ENCODE measurements at regions not wholly inside any gene's neighbourhood (a gene's known extent, or its start where the extent isn't known, plus 50 kb on each side); places are given as distances from the start of the nearest gene placed in this dataset.
"Not testable (repeated sequence)": the region's sequence is repeated elsewhere in the genome, so short reads cannot be mapped to it uniquely, and the experiment has no call there.

DNA sequence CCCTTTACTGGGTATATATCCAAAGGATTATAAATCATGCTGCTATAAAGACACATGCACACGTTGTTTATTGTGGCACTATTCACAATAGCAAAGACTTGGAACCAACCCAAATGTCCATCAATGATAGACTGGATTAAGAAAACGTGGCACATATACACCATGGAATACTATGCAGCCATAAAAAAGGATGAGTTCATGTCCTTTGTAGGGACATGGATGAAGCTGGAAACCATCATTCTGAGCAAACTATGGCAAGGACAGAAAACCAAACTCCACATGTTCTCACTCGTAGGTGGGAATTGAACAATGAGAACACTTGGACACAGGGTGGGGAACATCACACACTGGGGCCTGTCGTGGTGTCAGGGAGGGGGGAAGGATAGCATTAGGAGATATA, 59.2 kb downstream of the CXorf49B start:
- not testable (repeated sequence) for H3K9me3 Mint-ChIP-seq; H3K27me3 Mint-ChIP-seq; H3K27ac Mint-ChIP-seq; H3K4me3 Mint-ChIP-seq; H3K36me3 Mint-ChIP-seq; DNase-seq (ENCODE audit: extremely low spot score, unreplicated experiment); H3K4me1 Mint-ChIP-seq (ENCODE audit: unreplicated experiment)

DNA sequence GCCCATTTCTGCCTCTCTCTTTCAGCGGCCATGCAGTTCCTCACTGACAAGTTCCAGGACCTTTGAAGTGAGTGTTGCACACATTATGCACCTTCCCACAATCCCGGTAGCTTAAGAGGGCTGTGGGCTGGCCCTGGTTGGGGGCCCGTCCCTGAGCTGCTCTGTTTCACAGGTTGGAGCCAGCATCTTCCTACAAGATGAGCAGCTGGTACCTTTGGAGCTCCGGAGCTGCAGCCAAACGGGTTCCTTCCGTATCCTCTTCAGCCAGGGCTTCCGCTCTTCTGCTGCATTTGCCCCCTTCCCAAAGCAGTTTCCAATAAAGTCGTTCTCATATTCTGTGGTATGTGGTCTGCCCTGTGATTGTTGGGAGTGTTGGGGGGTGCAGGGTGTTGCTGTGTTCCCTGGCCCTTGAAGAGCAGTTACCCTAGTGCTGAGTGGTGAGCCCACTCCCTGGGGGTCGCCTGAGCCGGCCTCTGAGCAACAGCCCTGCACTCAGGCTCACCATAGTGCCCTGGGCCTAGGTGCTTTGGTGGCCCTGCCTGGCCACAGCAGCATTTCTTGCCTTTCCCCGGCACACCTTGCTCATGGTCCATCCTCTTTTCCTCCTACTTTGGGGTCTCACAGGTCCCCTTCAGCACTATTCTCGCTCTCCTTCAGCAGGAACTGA, 60.4 kb downstream of the CXorf49B start:
- Mint-ChIP-seq H3K27ac (no peak overlapping the region), H3K9me3 (no peaks in the 10 kb centered on the region)

DNA sequence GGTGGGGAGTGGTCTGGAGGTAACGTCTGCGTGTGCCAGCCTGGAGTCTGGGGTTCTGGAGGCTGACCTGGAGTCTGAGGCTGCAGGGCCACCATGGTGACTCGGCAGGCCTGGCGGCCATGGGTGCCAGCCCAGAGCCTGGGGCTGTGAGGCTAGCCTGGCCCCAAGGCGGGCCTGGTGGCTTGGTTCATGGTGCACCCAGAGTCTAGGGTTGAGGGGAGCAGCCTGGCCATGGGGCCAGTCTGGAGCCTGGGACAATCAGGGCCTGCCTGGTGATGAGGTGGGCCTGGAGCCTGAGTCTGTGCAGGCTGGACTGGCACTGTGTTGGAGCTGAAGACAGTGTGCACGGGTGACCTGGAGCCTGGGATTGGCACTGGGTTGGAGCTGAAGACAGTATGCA, 64.9 kb downstream of the CXorf49B start:
- H3K27ac Mint-ChIP-seq = no peak overlapping the region
- no peaks in the 10 kb centered on the region for H3K9me3 Mint-ChIP-seq
- no peaks in the 10 kb centered on the region for H3K36me3 Mint-ChIP-seq
- TF ChIP-seq, protein P1, sequence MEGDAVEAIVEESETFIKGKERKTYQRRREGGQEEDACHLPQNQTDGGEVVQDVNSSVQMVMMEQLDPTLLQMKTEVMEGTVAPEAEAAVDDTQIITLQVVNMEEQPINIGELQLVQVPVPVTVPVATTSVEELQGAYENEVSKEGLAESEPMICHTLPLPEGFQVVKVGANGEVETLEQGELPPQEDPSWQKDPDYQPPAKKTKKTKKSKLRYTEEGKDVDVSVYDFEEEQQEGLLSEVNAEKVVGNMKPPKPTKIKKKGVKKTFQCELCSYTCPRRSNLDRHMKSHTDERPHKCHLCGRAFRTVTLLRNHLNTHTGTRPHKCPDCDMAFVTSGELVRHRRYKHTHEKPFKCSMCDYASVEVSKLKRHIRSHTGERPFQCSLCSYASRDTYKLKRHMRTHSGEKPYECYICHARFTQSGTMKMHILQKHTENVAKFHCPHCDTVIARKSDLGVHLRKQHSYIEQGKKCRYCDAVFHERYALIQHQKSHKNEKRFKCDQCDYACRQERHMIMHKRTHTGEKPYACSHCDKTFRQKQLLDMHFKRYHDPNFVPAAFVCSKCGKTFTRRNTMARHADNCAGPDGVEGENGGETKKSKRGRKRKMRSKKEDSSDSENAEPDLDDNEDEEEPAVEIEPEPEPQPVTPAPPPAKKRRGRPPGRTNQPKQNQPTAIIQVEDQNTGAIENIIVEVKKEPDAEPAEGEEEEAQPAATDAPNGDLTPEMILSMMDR (conservative IDR thresholded peaks at IDR 0.05) = no peak
- peaks cover 3% of the 10 kb centered on the region for H3K27me3 Mint-ChIP-seq
- no peak overlapping the region for H3K4me3 Mint-ChIP-seq
- H3K4me1 Mint-ChIP-seq (ENCODE audit: unreplicated experiment) = no peaks in the 10 kb centered on the region
- no peak for DNase-seq (ENCODE audit: extremely low spot score, unreplicated experiment)

More for the DNA sequence above, 60.4 kb downstream of the CXorf49B start:
- no peaks in the 10 kb centered on the region for H3K36me3 Mint-ChIP-seq
- H3K4me1 Mint-ChIP-seq (ENCODE audit: unreplicated experiment) = no peaks in the 10 kb centered on the region
- H3K4me3 Mint-ChIP-seq = no peak overlapping the region
- peaks cover 3% of the 10 kb centered on the region for H3K27me3 Mint-ChIP-seq
- no peak for DNase-seq (ENCODE audit: extremely low spot score, unreplicated experiment)
- TF ChIP-seq, protein P1 (conservative IDR thresholded peaks at IDR 0.05) = no peak

DNA sequence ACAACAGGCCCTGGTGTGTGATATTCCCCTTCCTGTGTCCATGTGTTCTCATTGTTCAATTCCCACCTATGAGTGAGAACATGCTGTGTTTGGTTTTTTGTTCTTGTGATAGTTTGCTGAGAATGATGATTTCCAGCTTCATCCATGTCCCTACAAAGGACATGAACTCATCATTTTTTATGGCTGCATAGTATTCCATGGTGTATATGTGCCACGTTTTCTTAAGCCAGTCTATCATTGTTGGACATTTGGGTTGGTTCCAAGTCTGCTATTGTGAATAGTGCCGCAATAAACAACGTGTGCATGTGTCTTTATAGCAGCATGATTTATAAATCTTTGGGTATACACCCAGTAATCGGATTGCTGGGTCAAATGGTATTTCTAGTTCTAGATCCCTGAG, 72.6 kb upstream of the NHSL2 start:
- not testable (repeated sequence) for H3K4me3 Mint-ChIP-seq; H3K9me3 Mint-ChIP-seq; DNase-seq (ENCODE audit: extremely low spot score, unreplicated experiment)

DNA sequence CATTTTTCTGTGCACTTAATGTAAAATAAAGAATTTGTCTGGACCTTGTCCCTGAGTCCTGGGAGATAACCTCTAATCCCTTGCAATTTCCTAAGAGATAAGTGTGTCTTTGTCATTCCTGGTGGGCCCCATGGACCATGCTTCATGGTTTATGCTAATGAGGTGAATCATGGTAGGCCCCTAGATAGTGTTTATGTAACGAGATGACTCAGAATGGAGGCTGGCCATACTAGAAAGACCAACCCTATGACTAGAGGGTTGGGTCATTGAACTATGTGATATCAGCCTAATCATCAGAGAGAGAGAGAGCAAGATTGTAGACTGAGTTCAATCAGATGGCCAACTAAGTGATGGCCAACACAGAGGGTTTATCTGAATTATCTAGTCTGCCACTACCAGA, 64.2 kb upstream of the NHSL2 start:
- H3K36me3 Mint-ChIP-seq = no peaks in the 10 kb centered on the region
- H3K9me3 Mint-ChIP-seq = no peaks in the 10 kb centered on the region
- TF ChIP-seq, protein P1 (conservative IDR thresholded peaks at IDR 0.05) = no peak
- H3K4me1 Mint-ChIP-seq (ENCODE audit: unreplicated experiment) = no peaks in the 10 kb centered on the region
- DNase-seq (ENCODE audit: extremely low spot score, unreplicated experiment) = no peak
- no peak overlapping the region for H3K27ac Mint-ChIP-seq
- H3K4me3 Mint-ChIP-seq = no peak overlapping the region
- peaks cover 6% of the 10 kb centered on the region for H3K27me3 Mint-ChIP-seq

More for the DNA sequence above, 72.6 kb upstream of the NHSL2 start:
- H3K36me3 Mint-ChIP-seq; H3K27me3 Mint-ChIP-seq; H3K27ac Mint-ChIP-seq; H3K4me1 Mint-ChIP-seq (ENCODE audit: unreplicated experiment): not testable (repeated sequence)

DNA sequence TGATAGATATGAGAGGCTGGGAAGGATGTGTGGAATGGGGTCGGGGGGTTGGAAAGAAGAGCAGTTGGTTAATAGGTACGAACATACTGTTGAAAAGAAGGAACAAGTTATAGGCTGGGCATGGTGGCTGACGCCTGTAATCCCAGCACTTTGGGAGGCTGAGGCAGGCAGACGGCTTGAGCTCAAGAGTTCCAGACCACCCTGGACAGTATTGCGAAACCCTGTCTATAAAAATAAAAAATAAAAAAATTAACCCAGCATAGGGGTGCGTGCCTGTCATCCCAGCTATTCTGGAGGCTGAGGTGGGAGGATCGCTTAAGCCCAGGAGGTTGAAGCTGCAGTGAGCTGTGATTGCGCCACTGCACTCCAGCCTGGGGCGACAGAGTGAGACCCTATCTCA, 58.5 kb upstream of the NHSL2 start:
- DNase-seq (ENCODE audit: extremely low spot score, unreplicated experiment) = no peak
- Mint-ChIP-seq H3K4me1 (ENCODE audit: unreplicated experiment) (no peaks in the 10 kb centered on the region), H3K36me3 (no peaks in the 10 kb centered on the region), H3K4me3 (no peak overlapping the region), H3K27me3 (peaks cover 11% of the 10 kb centered on the region), H3K27ac (no peak overlapping the region), H3K9me3 (no peaks in the 10 kb centered on the region)
- TF ChIP-seq, protein P1 (conservative IDR thresholded peaks at IDR 0.05) = no peak

DNA sequence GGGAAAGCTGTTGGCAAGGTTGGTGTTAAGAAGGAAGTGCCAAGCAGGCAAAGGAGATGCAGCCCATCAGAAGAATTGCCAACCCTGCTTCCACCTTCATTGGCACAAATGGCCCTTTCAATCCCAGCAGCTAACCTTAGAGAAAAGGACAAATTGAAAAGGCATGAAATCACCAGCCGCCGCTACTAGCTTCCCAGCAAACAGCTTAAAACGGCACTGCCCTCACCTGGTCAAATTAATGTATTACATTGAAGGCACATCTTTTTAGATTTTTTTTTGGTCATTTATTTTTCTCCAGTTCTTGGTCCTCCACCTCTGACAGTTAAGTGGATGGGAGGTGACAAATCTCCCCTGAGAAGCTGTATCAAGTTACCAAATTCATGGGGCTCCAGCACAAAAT, 51.0 kb upstream of the NHSL2 start:
- Mint-ChIP-seq H3K27me3 (no peaks in the 10 kb centered on the region), H3K4me3 (no peak overlapping the region), H3K4me1 (ENCODE audit: unreplicated experiment) (no peaks in the 10 kb centered on the region), H3K36me3 (no peaks in the 10 kb centered on the region), H3K27ac (no peak overlapping the region), H3K9me3 (no peaks in the 10 kb centered on the region)
- no peak for DNase-seq (ENCODE audit: extremely low spot score, unreplicated experiment)
- TF ChIP-seq, protein P1 (conservative IDR thresholded peaks at IDR 0.05) = peak; percentile 76

All from type B pancreatic cell (in vitro differentiated cells).